K562 (cell line): ENCODE measurements at regions not wholly inside any gene's neighbourhood (a gene's known extent, or its start where the extent isn't known, plus 50 kb on each side); places are given as distances from the start of the nearest gene placed in this dataset.

Experiments
- DPF2 ChIP-seq: fragments of 450-650 bp; IDR thresholded peaks from 2 replicates; pipeline ENCODE4 v1.6.1; 2016
- ETS2 ChIP-seq: IDR thresholded peaks from 2 replicates; pipeline ENCODE4 v1.6.1; 2016; ENCODE audit warnings: borderline replicate concordance, missing genetic modification characterization, mild to moderate bottlenecking, moderate library complexity, missing compliant biosample characterization; ENCODE audit not compliant: poor library complexity, severe bottlenecking
- FOXJ2 ChIP-seq: fragments of 200-800 bp; sonication (Bioruptor generic); IDR thresholded peaks from 2 replicates; pipeline ENCODE4 v1.6.1; 2016; ENCODE audit warnings: missing genetic modification characterization, missing compliant biosample characterization
- KDM1A ChIP-seq, 2 experiments: fragments of 450-650 bp; IDR thresholded peaks; 2 replicates each; pipeline ENCODE4 v1.6.1; 2016; ENCODE audit warnings: mild to moderate bottlenecking in 2 of 2
- MAFG ChIP-seq: fragments of 450-650 bp; conservative IDR thresholded peaks from 2 replicates; pipeline ENCODE4 v1.6.1; 2016; ENCODE audit warnings: missing genetic modification characterization, missing compliant biosample characterization
- MBD2 ChIP-seq: sonication (generic); IDR thresholded peaks from 2 replicates; pipeline ENCODE4 v1.6.1; 2016; ENCODE audit warnings: low read depth, borderline replicate concordance
- MTA2 ChIP-seq: fragments of 450-650 bp; IDR thresholded peaks from 2 replicates; pipeline ENCODE4 v1.6.1; 2016; ENCODE audit warnings: low read depth
- PML ChIP-seq: IDR thresholded peaks from 2 replicates; pipeline ENCODE4 v1.6.1; 2012; ENCODE audit warnings: low read length, inconsistent platforms
- SMAD3 ChIP-seq: fragments of 450-650 bp; formaldehyde crosslinking; conservative IDR thresholded peaks from 2 replicates; pipeline ENCODE4 v1.4.0; 2020; ENCODE audit warnings: mild to moderate bottlenecking
- SMARCC2 ChIP-seq: fragments of 450-650 bp; IDR thresholded peaks from 2 replicates; pipeline ENCODE4 v1.6.1; 2017; ENCODE audit warnings: antibody characterized with exemption, moderate library complexity, mild to moderate bottlenecking, low read depth
- TAL1 ChIP-seq: fragments of 450-650 bp; IDR thresholded peaks from 2 replicates; pipeline ENCODE4 v1.6.1; 2016; ENCODE audit warnings: mild to moderate bottlenecking
- TCF3 ChIP-seq: sonication (generic); formaldehyde crosslinking; IDR thresholded peaks from 2 replicates; pipeline ENCODE4 v1.4.0; 2020; ENCODE audit warnings: mild to moderate bottlenecking, missing genetic modification reagents
- TEAD2 ChIP-seq: fragments of 450-650 bp; IDR thresholded peaks from 2 replicates; pipeline ENCODE4 v1.6.1; 2016; ENCODE audit warnings: missing genetic modification characterization, control low read depth, missing compliant biosample characterization
- TF ChIP-seq, protein P1 (sequence below), 2 experiments: fragments of 450-650 bp; IDR thresholded peaks; 2 replicates each; pipeline ENCODE4 v1.6.1; 2016
- TF ChIP-seq, protein P2 (sequence below): sonication (generic); formaldehyde crosslinking; IDR thresholded peaks from 2 replicates; pipeline ENCODE4 v1.8.0; 2022; ENCODE audit warnings: mild to moderate bottlenecking, missing genetic modification reagents
- TF ChIP-seq, protein P3 (sequence below): fragments of 450-650 bp; IDR thresholded peaks from 2 replicates; pipeline ENCODE4 v1.6.1; 2016; ENCODE audit warnings: antibody characterized with exemption
- TF ChIP-seq, protein P4 (sequence below): fragments of 450-650 bp; formaldehyde crosslinking; IDR thresholded peaks from 2 replicates; pipeline ENCODE4 v1.4.0; 2020; ENCODE audit warnings: mild to moderate bottlenecking, moderate library complexity
- TF ChIP-seq, protein P5 (sequence below): sonication (generic); formaldehyde crosslinking; IDR thresholded peaks from 2 replicates; pipeline ENCODE4 v1.8.0; 2022; ENCODE audit warnings: mild to moderate bottlenecking, missing genetic modification reagents
- TF ChIP-seq, protein P6 (sequence below), 2 experiments: fragments of 450-650 bp in 1 of 2; sonication (generic) in 1 of 2; formaldehyde crosslinking in 1 of 2; IDR thresholded peaks in 1 of 2; conservative IDR thresholded peaks in 1 of 2; 2 replicates each; pipeline versions ENCODE4 v1.6.1 to v1.8.1; 2016 to 2023; ENCODE audit warnings: mild to moderate bottlenecking in 2 of 2, moderate library complexity in 2 of 2, inconsistent platforms in 1 of 2, missing genetic modification reagents in 1 of 2
- TF ChIP-seq, protein P7 (sequence below), 2 experiments: fragments of 450-650 bp; conservative IDR thresholded peaks; 2 replicates each; pipeline ENCODE4 v1.6.1; 2017; ENCODE audit warnings: mild to moderate bottlenecking in 2 of 2, moderate library complexity in 2 of 2

DNA sequence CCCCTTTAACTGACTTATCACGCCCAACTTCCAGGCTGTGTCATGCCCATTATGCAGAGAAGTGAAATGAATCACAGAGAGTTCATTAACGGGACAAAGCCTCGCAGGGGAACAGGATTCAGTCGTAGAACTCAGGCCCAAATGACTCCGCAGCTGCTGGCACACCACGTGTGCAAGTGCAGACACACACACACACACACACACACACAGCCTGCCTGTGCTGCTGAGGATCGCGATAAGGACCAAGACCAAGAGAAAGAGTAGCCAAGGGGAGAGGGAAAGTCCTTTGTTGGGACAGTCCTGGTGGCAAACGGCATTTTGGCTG is 90.0 kb upstream of the TAF1B start (continued):
- TF ChIP-seq, protein P1, sequence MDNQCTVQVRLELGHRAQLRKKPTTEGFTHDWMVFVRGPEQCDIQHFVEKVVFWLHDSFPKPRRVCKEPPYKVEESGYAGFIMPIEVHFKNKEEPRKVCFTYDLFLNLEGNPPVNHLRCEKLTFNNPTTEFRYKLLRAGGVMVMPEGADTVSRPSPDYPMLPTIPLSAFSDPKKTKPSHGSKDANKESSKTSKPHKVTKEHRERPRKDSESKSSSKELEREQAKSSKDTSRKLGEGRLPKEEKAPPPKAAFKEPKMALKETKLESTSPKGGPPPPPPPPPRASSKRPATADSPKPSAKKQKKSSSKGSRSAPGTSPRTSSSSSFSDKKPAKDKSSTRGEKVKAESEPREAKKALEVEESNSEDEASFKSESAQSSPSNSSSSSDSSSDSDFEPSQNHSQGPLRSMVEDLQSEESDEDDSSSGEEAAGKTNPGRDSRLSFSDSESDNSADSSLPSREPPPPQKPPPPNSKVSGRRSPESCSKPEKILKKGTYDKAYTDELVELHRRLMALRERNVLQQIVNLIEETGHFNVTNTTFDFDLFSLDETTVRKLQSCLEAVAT (IDR thresholded peaks at IDR 0.05) = 0 out of 4 replicates have a peak, but pooled peaks of 1 of the 2 experiments have one; percentile 29
- no peak for TF ChIP-seq MBD2
- no peak for TF ChIP-seq ETS2
- TF ChIP-seq TAL1 = peak; percentile 64
- TF ChIP-seq, protein P2, sequence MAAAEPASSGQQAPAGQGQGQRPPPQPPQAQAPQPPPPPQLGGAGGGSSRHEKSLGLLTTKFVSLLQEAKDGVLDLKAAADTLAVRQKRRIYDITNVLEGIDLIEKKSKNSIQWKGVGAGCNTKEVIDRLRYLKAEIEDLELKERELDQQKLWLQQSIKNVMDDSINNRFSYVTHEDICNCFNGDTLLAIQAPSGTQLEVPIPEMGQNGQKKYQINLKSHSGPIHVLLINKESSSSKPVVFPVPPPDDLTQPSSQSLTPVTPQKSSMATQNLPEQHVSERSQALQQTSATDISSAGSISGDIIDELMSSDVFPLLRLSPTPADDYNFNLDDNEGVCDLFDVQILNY (CRISPR knock-in tag) = 0 out of 2 replicates have a peak, but pooled peaks have one; percentile 75
- peak; percentile 48; the same call in 1 of the 2 replicates for TF ChIP-seq FOXJ2 (tag)
- peak; percentile 88 for TF ChIP-seq DPF2
- peak; percentile 58 for TF ChIP-seq MAFG (tag)
- peak; percentile 65 for TF ChIP-seq TCF3 (CRISPR knock-in tag)
- TF ChIP-seq, protein P3, sequence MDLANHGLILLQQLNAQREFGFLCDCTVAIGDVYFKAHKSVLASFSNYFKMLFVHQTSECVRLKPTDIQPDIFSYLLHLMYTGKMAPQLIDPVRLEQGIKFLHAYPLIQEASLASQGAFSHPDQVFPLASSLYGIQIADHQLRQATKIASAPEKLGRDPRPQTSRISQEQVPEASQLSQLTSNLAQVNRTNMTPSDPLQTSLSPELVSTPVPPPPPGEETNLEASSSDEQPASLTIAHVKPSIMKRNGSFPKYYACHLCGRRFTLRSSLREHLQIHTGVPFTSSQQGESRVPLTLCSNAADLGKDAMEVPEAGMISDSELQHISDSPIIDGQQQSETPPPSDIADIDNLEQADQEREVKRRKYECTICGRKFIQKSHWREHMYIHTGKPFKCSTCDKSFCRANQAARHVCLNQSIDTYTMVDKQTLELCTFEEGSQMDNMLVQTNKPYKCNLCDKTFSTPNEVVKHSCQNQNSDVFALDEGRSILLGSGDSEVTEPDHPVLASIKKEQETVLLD = peak; percentile 35; the same call in 1 of the 2 replicates
- TF ChIP-seq, protein P4, sequence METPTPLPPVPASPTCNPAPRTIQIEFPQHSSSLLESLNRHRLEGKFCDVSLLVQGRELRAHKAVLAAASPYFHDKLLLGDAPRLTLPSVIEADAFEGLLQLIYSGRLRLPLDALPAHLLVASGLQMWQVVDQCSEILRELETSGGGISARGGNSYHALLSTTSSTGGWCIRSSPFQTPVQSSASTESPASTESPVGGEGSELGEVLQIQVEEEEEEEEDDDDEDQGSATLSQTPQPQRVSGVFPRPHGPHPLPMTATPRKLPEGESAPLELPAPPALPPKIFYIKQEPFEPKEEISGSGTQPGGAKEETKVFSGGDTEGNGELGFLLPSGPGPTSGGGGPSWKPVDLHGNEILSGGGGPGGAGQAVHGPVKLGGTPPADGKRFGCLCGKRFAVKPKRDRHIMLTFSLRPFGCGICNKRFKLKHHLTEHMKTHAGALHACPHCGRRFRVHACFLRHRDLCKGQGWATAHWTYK = 0 out of 2 replicates have a peak, but pooled peaks have one; percentile 32
- no peak for TF ChIP-seq PML
- TF ChIP-seq SMARCC2 = peak; percentile 34; the same call in 1 of the 2 replicates
- TF ChIP-seq, protein P5, sequence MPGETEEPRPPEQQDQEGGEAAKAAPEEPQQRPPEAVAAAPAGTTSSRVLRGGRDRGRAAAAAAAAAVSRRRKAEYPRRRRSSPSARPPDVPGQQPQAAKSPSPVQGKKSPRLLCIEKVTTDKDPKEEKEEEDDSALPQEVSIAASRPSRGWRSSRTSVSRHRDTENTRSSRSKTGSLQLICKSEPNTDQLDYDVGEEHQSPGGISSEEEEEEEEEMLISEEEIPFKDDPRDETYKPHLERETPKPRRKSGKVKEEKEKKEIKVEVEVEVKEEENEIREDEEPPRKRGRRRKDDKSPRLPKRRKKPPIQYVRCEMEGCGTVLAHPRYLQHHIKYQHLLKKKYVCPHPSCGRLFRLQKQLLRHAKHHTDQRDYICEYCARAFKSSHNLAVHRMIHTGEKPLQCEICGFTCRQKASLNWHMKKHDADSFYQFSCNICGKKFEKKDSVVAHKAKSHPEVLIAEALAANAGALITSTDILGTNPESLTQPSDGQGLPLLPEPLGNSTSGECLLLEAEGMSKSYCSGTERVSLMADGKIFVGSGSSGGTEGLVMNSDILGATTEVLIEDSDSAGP (CRISPR knock-in tag) = peak; percentile 94; the same call in 1 of the 2 replicates
- TF ChIP-seq KDM1A (IDR thresholded peaks at IDR 0.05) = peak; percentile 81 to 95
- TF ChIP-seq, protein P6, sequence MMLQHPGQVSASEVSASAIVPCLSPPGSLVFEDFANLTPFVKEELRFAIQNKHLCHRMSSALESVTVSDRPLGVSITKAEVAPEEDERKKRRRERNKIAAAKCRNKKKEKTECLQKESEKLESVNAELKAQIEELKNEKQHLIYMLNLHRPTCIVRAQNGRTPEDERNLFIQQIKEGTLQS (IDR thresholded peaks at IDR 0.05) = peak; percentile 48
- TF ChIP-seq, protein P6 (CRISPR knock-in tag; conservative IDR thresholded peaks at IDR 0.05) = no peak; the same call in 1 of the 2 replicates
- peak; percentile 64; the same call in 1 of the 2 replicates for TF ChIP-seq MTA2
- TF ChIP-seq SMAD3 (CRISPR knock-in tag) = no peak
- TF ChIP-seq, protein P7, sequence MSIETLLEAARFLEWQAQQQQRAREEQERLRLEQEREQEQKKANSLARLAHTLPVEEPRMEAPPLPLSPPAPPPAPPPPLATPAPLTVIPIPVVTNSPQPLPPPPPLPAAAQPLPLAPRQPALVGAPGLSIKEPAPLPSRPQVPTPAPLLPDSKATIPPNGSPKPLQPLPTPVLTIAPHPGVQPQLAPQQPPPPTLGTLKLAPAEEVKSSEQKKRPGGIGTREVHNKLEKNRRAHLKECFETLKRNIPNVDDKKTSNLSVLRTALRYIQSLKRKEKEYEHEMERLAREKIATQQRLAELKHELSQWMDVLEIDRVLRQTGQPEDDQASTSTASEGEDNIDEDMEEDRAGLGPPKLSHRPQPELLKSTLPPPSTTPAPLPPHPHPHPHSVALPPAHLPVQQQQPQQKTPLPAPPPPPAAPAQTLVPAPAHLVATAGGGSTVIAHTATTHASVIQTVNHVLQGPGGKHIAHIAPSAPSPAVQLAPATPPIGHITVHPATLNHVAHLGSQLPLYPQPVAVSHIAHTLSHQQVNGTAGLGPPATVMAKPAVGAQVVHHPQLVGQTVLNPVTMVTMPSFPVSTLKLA (conservative IDR thresholded peaks at IDR 0.05) = peak; percentile 49 to 74; a peak in 3 of 4 replicates
- TF ChIP-seq TEAD2 (tag) = no peak
